ENCODE measurements at regions not wholly inside any gene's neighbourhood (a gene's known extent, or its start where the extent isn't known, plus 50 kb on each side); places are given as distances from the start of the nearest gene placed in this dataset.

DNA sequence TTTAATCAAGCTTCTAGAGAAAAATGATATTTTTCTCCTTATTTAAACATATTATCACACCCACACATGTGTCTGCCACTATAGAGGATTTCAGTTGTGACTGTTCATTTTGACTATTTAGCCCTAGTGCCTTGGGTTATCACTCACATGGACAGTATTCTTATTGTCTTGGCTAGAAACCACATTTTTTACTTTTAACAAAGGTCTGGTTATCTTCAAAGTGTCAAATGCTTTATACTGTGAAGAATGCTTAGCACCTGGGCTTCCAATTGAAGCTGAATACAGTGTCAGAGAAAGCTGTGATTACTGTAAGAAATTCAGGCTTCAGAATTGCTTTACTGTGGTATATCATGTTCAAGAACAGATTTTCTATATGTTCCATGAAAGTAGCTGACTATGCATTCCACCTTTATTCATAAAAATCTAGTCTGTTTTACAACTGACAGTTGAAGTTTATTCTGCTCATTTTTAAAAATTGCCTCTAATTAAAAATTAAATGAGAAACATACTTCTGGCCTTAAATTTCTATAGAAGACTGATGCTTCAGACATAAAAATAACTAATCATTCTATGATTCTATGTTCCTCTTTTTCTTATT lies 278.6 kb downstream of the SEMA3D start:
- TF ChIP-seq, protein P1, sequence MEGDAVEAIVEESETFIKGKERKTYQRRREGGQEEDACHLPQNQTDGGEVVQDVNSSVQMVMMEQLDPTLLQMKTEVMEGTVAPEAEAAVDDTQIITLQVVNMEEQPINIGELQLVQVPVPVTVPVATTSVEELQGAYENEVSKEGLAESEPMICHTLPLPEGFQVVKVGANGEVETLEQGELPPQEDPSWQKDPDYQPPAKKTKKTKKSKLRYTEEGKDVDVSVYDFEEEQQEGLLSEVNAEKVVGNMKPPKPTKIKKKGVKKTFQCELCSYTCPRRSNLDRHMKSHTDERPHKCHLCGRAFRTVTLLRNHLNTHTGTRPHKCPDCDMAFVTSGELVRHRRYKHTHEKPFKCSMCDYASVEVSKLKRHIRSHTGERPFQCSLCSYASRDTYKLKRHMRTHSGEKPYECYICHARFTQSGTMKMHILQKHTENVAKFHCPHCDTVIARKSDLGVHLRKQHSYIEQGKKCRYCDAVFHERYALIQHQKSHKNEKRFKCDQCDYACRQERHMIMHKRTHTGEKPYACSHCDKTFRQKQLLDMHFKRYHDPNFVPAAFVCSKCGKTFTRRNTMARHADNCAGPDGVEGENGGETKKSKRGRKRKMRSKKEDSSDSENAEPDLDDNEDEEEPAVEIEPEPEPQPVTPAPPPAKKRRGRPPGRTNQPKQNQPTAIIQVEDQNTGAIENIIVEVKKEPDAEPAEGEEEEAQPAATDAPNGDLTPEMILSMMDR (conservative IDR thresholded peaks at IDR 0.05; ENCODE audit: low read length): no peak
- no peak for TF ChIP-seq EZH2phosphoT487 (IDR thresholded peaks at IDR 0.05; ENCODE audit: borderline replicate concordance)

Measured in Loucy (cell line).